Smooth muscle cell (in vitro differentiated cells): ENCODE measurements at regions not wholly inside any gene's neighbourhood (a gene's known extent, or its start where the extent isn't known, plus 50 kb on each side); places are given as distances from the start of the nearest gene placed in this dataset.

Source experiments
- DNase-seq: peaks from one replicate; lab custom pipeline; 2025; ENCODE audit not compliant: unreplicated experiment; lab: John Stamatoyannopoulos, UW
- H2AFZ ChIP-seq: fragments of 200-600 bp; sonication (generic); 2 replicates; pipeline ENCODE4 v1.6.0; 2016; ENCODE audit warnings: antibody characterized with exemption, low read depth, mild to moderate bottlenecking
- H3F3A ChIP-seq: fragments of 200-600 bp; sonication (generic); 2 replicates; pipeline ENCODE4 v1.6.0; 2017; ENCODE audit warnings: antibody characterized with exemption, low read depth
- H3K27ac ChIP-seq: fragments of 200-600 bp; sonication (generic); 2 replicates; pipeline ENCODE4 v1.5.1; 2016; ENCODE audit warnings: low read depth, mild to moderate bottlenecking
- H3K27me3 ChIP-seq: fragments of 200-600 bp; sonication (generic); 2 replicates; pipeline ENCODE4 v1.6.1; 2016; ENCODE audit warnings: low read depth, mild to moderate bottlenecking
- H3K36me3 ChIP-seq: fragments of 200-600 bp; sonication (generic); 2 replicates; pipeline ENCODE4 v1.5.1; 2016; ENCODE audit warnings: low read depth
- H3K4me1 ChIP-seq: fragments of 200-600 bp; sonication (generic); 2 replicates; pipeline ENCODE4 v1.5.1; 2016; ENCODE audit warnings: low read depth
- H3K4me2 ChIP-seq: fragments of 200-600 bp; sonication (generic); 2 replicates; pipeline ENCODE4 v1.6.0; 2016; ENCODE audit warnings: mild to moderate bottlenecking
- H3K4me3 ChIP-seq: fragments of 200-600 bp; sonication (generic); 2 replicates; pipeline ENCODE4 v1.5.1; 2016; ENCODE audit warnings: mild to moderate bottlenecking
- H3K79me2 ChIP-seq: fragments of 200-600 bp; sonication (generic); 2 replicates; pipeline ENCODE4 v1.6.0; 2016; ENCODE audit warnings: low read depth, mild to moderate bottlenecking
- H3K9ac ChIP-seq: fragments of 200-600 bp; sonication (generic); 2 replicates; pipeline ENCODE4 v1.6.0; 2016; ENCODE audit warnings: low read depth
- H3K9me3 ChIP-seq: fragments of 200-600 bp; sonication (generic); replicated peaks from 2 replicates; pipeline ENCODE4 v1.5.1; 2016; ENCODE audit warnings: low read depth
- H4K20me1 ChIP-seq: fragments of 200-600 bp; sonication (generic); 2 replicates; pipeline ENCODE4 v1.6.0; 2016; ENCODE audit warnings: low read depth
- WGBS: methylation state at CpG from one replicate; pipeline ENCODE4 v1.1.7; 2016; ENCODE audit warnings: low lambda C conversion rate; 5-methylcytosine and 5-hydroxymethylcytosine counted together
- TF ChIP-seq, protein P1 (sequence below): fragments of 200-600 bp; sonication (generic); IDR thresholded peaks from 2 replicates; pipeline ENCODE4 v1.5.1; 2017; ENCODE audit warnings: borderline replicate concordance, mild to moderate bottlenecking, antibody characterized with exemption; ENCODE audit not compliant: insufficient read depth, poor library complexity, severe bottlenecking

- no peaks in the 10 kb centered on the region for H3K79me2 ChIP-seq
- WGBS: 45% methylated on average over 7 of the region's 7 CpGs
- H3K27ac ChIP-seq: no peak overlapping the region
- peaks cover 20% of the 10 kb centered on the region for H3K4me1 ChIP-seq
- H3K27me3 ChIP-seq: no peaks in the 10 kb centered on the region
- H3K4me3 ChIP-seq: no peak overlapping the region
- no peaks in the 10 kb centered on the region for H4K20me1 ChIP-seq
- H3K9me3 ChIP-seq: no peaks in the 10 kb centered on the region
- peak overlapping the region; percentile 28 for H2AFZ ChIP-seq
- H3K4me2 ChIP-seq: peak overlapping the region; percentile 6
- TF ChIP-seq, protein P1, sequence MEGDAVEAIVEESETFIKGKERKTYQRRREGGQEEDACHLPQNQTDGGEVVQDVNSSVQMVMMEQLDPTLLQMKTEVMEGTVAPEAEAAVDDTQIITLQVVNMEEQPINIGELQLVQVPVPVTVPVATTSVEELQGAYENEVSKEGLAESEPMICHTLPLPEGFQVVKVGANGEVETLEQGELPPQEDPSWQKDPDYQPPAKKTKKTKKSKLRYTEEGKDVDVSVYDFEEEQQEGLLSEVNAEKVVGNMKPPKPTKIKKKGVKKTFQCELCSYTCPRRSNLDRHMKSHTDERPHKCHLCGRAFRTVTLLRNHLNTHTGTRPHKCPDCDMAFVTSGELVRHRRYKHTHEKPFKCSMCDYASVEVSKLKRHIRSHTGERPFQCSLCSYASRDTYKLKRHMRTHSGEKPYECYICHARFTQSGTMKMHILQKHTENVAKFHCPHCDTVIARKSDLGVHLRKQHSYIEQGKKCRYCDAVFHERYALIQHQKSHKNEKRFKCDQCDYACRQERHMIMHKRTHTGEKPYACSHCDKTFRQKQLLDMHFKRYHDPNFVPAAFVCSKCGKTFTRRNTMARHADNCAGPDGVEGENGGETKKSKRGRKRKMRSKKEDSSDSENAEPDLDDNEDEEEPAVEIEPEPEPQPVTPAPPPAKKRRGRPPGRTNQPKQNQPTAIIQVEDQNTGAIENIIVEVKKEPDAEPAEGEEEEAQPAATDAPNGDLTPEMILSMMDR: no peak
- no peak for DNase-seq
- H3F3A ChIP-seq: no peaks in the 10 kb centered on the region
- H3K36me3 ChIP-seq: no peaks in the 10 kb centered on the region
- no peak overlapping the region for H3K9ac ChIP-seq
Observed at GRCh38 chr4:98747393-98748091, 89.1 kb upstream of the TSPAN5 start.

DNA sequence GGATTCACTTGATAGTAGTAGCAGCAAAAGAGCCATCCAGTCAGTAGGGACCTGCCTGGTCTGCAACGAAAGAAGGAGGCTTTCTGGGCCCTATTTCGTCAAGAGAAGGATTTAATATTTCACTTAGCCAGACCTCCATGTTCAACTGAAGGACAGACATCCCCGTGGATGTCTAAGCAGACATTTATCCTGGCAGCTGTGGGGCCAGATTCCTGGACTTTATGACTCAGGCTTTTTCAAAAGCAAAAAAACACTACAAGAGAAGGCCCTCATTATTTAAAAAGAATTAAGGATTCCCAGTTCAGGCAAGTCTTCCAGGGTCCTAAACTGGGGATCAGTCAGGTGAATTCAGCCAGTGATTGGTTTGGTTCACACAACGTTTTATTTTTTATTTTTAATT is 88.5 kb upstream of the TSPAN5 start:
- Histone ChIP-seq H3K9me3 (no peaks in the 10 kb centered on the region), H3K4me3 (no peak overlapping the region), H3K79me2 (no peaks in the 10 kb centered on the region), H3K27ac (no peak overlapping the region), H2AFZ (peak overlapping the region; percentile 28), H3K9ac (no peak overlapping the region), H3K36me3 (no peaks in the 10 kb centered on the region), H3F3A (no peaks in the 10 kb centered on the region), H3K4me2 (no peak overlapping the region), H4K20me1 (no peaks in the 10 kb centered on the region), H3K27me3 (no peaks in the 10 kb centered on the region), H3K4me1 (peaks cover 20% of the 10 kb centered on the region)
- TF ChIP-seq, protein P1: no peak
- WGBS: 79% methylated on average over 4 of the region's 4 CpGs
- DNase-seq: no peak

DNA sequence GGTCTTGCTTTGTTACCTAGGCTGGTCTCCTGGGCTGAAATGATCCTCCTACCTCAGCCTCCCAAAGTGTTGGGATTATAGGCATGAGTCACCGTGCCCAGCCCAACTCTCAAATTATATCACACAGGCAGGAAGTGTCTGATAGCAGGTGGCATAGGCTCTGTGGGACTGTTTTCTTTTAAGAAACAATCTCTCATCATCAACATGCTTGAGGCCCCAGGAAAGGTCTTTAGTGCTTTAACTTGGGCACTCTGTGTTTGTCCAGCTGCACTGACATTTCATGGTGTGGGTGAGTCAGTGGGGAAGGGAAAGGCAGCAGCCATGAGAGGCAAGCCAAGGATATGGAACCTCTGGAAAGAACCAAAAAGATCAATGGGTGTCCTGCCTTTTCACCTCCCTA is 88.1 kb upstream of the TSPAN5 start:
- Histone ChIP-seq H3K9me3 (no peaks in the 10 kb centered on the region), H3K4me2 (no peak overlapping the region), H3K4me3 (no peak overlapping the region), H3K27ac (no peak overlapping the region), H3K79me2 (no peaks in the 10 kb centered on the region), H3K27me3 (no peaks in the 10 kb centered on the region), H2AFZ (no peak overlapping the region), H4K20me1 (no peaks in the 10 kb centered on the region), H3K36me3 (no peaks in the 10 kb centered on the region), H3K9ac (no peak overlapping the region), H3K4me1 (peaks cover 20% of the 10 kb centered on the region), H3F3A (no peaks in the 10 kb centered on the region)
- 91% methylated on average over 1 of the region's 1 CpG for WGBS
- no peak for DNase-seq
- TF ChIP-seq, protein P1: no peak

DNA sequence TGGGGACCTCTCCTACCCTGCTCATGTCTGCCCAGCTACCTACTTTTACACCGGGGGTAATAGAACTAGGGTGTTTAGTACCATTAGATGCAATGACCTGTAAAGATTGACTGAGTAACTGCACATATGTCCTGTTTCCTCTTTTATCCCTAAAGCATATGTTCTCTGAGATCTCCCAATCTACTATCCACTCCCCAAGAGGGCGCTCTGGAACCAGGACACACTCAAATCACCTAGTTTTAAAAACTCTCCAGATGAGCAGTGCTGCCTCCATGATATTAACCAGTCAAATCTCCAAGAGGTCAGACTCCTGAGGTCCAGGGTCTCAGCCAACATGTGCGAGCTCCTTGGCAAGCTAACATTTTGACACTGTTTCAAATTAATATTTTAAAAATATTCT is 87.0 kb upstream of the TSPAN5 start:
- Histone ChIP-seq H3K4me3 (no peak overlapping the region), H3F3A (no peaks in the 10 kb centered on the region), H3K9ac (no peak overlapping the region), H3K36me3 (no peaks in the 10 kb centered on the region), H4K20me1 (no peaks in the 10 kb centered on the region), H3K4me1 (peaks cover 20% of the 10 kb centered on the region), H3K27me3 (no peaks in the 10 kb centered on the region), H3K9me3 (no peaks in the 10 kb centered on the region), H2AFZ (no peak overlapping the region), H3K4me2 (no peak overlapping the region), H3K79me2 (no peaks in the 10 kb centered on the region), H3K27ac (no peak overlapping the region)
- no peak for DNase-seq
- 63% methylated on average over 3 of the region's 3 CpGs for WGBS
- TF ChIP-seq, protein P1: peak; percentile 20
